Transverse colon (tissue), 4 donors: ENCODE measurements at regions not wholly inside any gene's neighbourhood (a gene's known extent, or its start where the extent isn't known, plus 50 kb on each side); places are given as distances from the start of the nearest gene placed in this dataset.

Experiments
- DNase-seq: peaks from one replicate; pipeline ENCODE4 v3.0.0-alpha.2; 2019
- H3K27ac ChIP-seq, 4 donors: fragments of 200-600 bp; sonication (generic); 2 replicates each; pipeline ENCODE4 v1.5.1; 2016 to 2018; ENCODE audit warnings: inconsistent platforms in 4 of 4
- H3K27me3 ChIP-seq: fragments of 200-600 bp; sonication (generic); 2 replicates; pipeline ENCODE4 v1.5.1; 2017; ENCODE audit warnings: inconsistent platforms
- H3K36me3 ChIP-seq, 4 donors: fragments of 200-600 bp; sonication (generic); 2 replicates each; pipeline ENCODE4 v1.5.1; 2017 to 2019; ENCODE audit warnings: inconsistent platforms in 4 of 4
- H3K4me1 ChIP-seq, 4 donors: fragments of 200-600 bp; sonication (generic); 2 replicates each; pipeline ENCODE4 v1.5.1; 2017 to 2020; ENCODE audit warnings: inconsistent platforms in 4 of 4
- H3K4me3 ChIP-seq, 4 donors: fragments of 200-600 bp; sonication (generic); 1 replicate in 1 of 4; 2 replicates in 3 of 4; pipeline versions ENCODE4 v1.5.1 to v1.6.1; 2017 to 2019; ENCODE audit warnings: inconsistent platforms in 4 of 4
- H3K9me3 ChIP-seq, 2 donors: fragments of 200-600 bp; sonication (generic); 2 replicates each; pipeline ENCODE4 v1.5.1; 2017 to 2019; ENCODE audit warnings: inconsistent platforms in 2 of 2
- CTCF ChIP-seq, 5 experiments: fragments of 200-600 bp in 3 of 5; fragments of 450-650 bp in 2 of 5; sonication (generic) in 3 of 5; IDR thresholded peaks; 1 replicate in 2 of 5; 2 replicates in 3 of 5; pipeline ENCODE4 v1.5.1; 2016 to 2017; ENCODE audit warnings: antibody characterized with exemption in 5 of 5, inconsistent platforms in 3 of 5, mild to moderate bottlenecking in 2 of 5, moderate library complexity in 1 of 5
- EP300 ChIP-seq: sonication (generic); formaldehyde crosslinking; IDR thresholded peaks from one replicate; pipeline ENCODE4 v1.6.1; 2017; ENCODE audit warnings: antibody characterized with exemption, low read depth
- POLR2A ChIP-seq: fragments of 450-650 bp; IDR thresholded peaks from one replicate; pipeline ENCODE4 v1.6.1; 2016; ENCODE audit warnings: antibody characterized with exemption, mild to moderate bottlenecking, moderate library complexity
- POLR2AphosphoS5 ChIP-seq, 3 donors: sonication (generic); formaldehyde crosslinking; IDR thresholded peaks; one replicate each; pipeline ENCODE4 v1.6.1; 2016; ENCODE audit warnings: antibody characterized with exemption in 3 of 3
- WGBS, 2 donors: methylation state at CpG; one replicate each; pipeline ENCODE4 v1.1.5; 2018; ENCODE audit warnings: low coverage in 1 of 2; 5-methylcytosine and 5-hydroxymethylcytosine counted together
- in situ Hi-C, 4 donors: fragments of 200-750 bp; cut with MboI; loops; one replicate each; pipeline versions ENCODE4 v1.15.0 to v1.15.1; 2017; ENCODE audit warnings: low sequenced_read_pairs in 3 of 4, low pct_ligation_motif_present in 1 of 4, low pct_unique_long_range_greater_than_20kb in 1 of 4
- intact Hi-C: fragments of 100-400 bp; cut with DNase I; formaldehyde crosslinking; loops from one replicate; pipeline ENCODE4 v1.15.1; 2023; ENCODE audit warnings: low total_unique reads

GRCh38 chr13:40465015-40465390 lies 201.4 kb downstream of the FOXO1 start:
- no peak for DNase-seq
- 90 to 94% methylated on average over 2 to 3 of the region's 3 CpGs for WGBS, 2 donors
- H3K4me1 ChIP-seq, result no peaks in the 10 kb centered on the region
- TF ChIP-seq CTCF (IDR thresholded peaks at IDR 0.05), result no peak
- TF ChIP-seq POLR2A, result no peak
- TF ChIP-seq EP300, result no peak
- no peak for TF ChIP-seq POLR2AphosphoS5 (IDR thresholded peaks at IDR 0.05)
- H3K27me3 ChIP-seq, result no peaks in the 10 kb centered on the region
- H3K9me3 ChIP-seq, result no peaks in the 10 kb centered on the region
- intact Hi-C loops, result no loop called here
- no peak overlapping the region for H3K4me3 ChIP-seq
- no peaks in the 10 kb centered on the region for H3K36me3 ChIP-seq
- no peak overlapping the region for H3K27ac ChIP-seq
- in situ Hi-C loops, result no loop called here

- no peak overlapping the region for H3K4me3 ChIP-seq
- in situ Hi-C loops, result no loop called here
- no peaks in the 10 kb centered on the region for H3K4me1 ChIP-seq
- 98 to 100% methylated on average over 3 to 6 of the region's 6 CpGs for WGBS, 2 donors
- H3K27ac ChIP-seq, result no peak overlapping the region
- TF ChIP-seq EP300, result no peak
- TF ChIP-seq POLR2A, result no peak
- no peak for TF ChIP-seq CTCF (IDR thresholded peaks at IDR 0.05)
- no peak for TF ChIP-seq POLR2AphosphoS5 (IDR thresholded peaks at IDR 0.05)
- no peaks in the 10 kb centered on the region for H3K36me3 ChIP-seq
- no peaks in the 10 kb centered on the region for H3K27me3 ChIP-seq
- H3K9me3 ChIP-seq, result no peaks in the 10 kb centered on the region
- no peak for DNase-seq
- intact Hi-C loops, result no loop called here
Measured at GRCh38 chr13:40466272-40466671, 200.2 kb downstream of the FOXO1 start.

GRCh38 chr13:40468227-40468838 lies 198.1 kb downstream of the FOXO1 start:
- TF ChIP-seq CTCF (IDR thresholded peaks at IDR 0.05), result no peak
- no peak for TF ChIP-seq EP300
- TF ChIP-seq POLR2A, result no peak
- TF ChIP-seq POLR2AphosphoS5 (IDR thresholded peaks at IDR 0.05), result no peak
- no peaks in the 10 kb centered on the region for H3K27me3 ChIP-seq
- no peaks in the 10 kb centered on the region for H3K4me1 ChIP-seq
- H3K36me3 ChIP-seq, result no peaks in the 10 kb centered on the region
- 77 to 85% methylated on average over 2 of the region's 2 CpGs for WGBS, 2 donors
- intact Hi-C loops, result no loop called here
- no peak overlapping the region for H3K4me3 ChIP-seq
- no peak for DNase-seq
- in situ Hi-C loops, result no loop called here
- no peaks in the 10 kb centered on the region for H3K9me3 ChIP-seq
- H3K27ac ChIP-seq, result no peak overlapping the region

GRCh38 chr13:40469581-40470310 lies 196.7 kb downstream of the FOXO1 start:
- TF ChIP-seq CTCF (IDR thresholded peaks at IDR 0.05), result no peak
- no peak for TF ChIP-seq POLR2A
- no peak for TF ChIP-seq EP300
- TF ChIP-seq POLR2AphosphoS5 (IDR thresholded peaks at IDR 0.05), result no peak

More at GRCh38 chr13:40469581-40470310, 196.7 kb downstream of the FOXO1 start:
- H3K27me3 ChIP-seq, result no peaks in the 10 kb centered on the region
- no peak overlapping the region for H3K27ac ChIP-seq
- no peaks in the 10 kb centered on the region for H3K36me3 ChIP-seq
- H3K4me3 ChIP-seq, result no peak overlapping the region
- H3K9me3 ChIP-seq, result no peaks in the 10 kb centered on the region
- in situ Hi-C loops, result no loop called here
- intact Hi-C loops, result no loop called here
- 81 to 87% methylated on average over 5 to 12 of the region's 12 CpGs for WGBS, 2 donors
- DNase-seq, result no peak
- no peaks in the 10 kb centered on the region for H3K4me1 ChIP-seq
